B cell (primary cell): ENCODE measurements at regions not wholly inside any gene's neighbourhood (a gene's known extent, or its start where the extent isn't known, plus 50 kb on each side); places are given as distances from the start of the nearest gene placed in this dataset.

ENCODE experiments used
- ATAC-seq: fragments of 200-7000 bp; cut with Tn5 transposase; one replicate; pipeline ENCODE4 v1.10.0; 2021; ENCODE audit warnings: low read depth, mild to moderate bottlenecking, moderate number of reproducible peaks, moderate library complexity
- CTCF ChIA-PET: fragments of 350-600 bp; sonication (Branson Sonifier 250); formaldehyde crosslinking; loops from one replicate; lab custom pipeline; 2021; ENCODE audit warnings: antibody characterized with exemption, inconsistent platforms; lab: Charles Lee
- POLR2A ChIA-PET: fragments of 350-600 bp; sonication (Branson Sonifier 250); formaldehyde crosslinking; loops from one replicate; lab custom pipeline; 2021; ENCODE audit warnings: antibody characterized with exemption; lab: Charles Lee
- DNase-seq: peaks from one replicate; pipeline ENCODE4 v3.0.0; 2013
- H2AFZ ChIP-seq: 2 replicates; pipeline ENCODE4 v1.6.1; 2012; ENCODE audit warnings: mild to moderate bottlenecking, low read depth, low read length; ENCODE audit not compliant: insufficient read depth, poor library complexity, severe bottlenecking
- H3K27ac ChIP-seq, 2 donors: 1 replicate in 1 of 2; 2 replicates in 1 of 2; pipeline ENCODE4 v1.5.1; 2012 to 2013; ENCODE audit warnings: low read length in 2 of 2, mild to moderate bottlenecking in 2 of 2, moderate library complexity in 1 of 2
- H3K27me3 ChIP-seq, 4 experiments: fragments of 200-600 bp in 1 of 4; sonication (generic) in 1 of 4; replicated peaks in 1 of 4; 1 replicate in 2 of 4; 2 replicates in 2 of 4; pipeline versions ENCODE4 v1.6.1 to v1.7.0; 2013 to 2016; ENCODE audit warnings: low read length in 3 of 4, mild to moderate bottlenecking in 2 of 4, mixed read lengths in 1 of 4, moderate library complexity in 1 of 4; ENCODE audit not compliant: insufficient read depth in 4 of 4, control insufficient read depth in 3 of 4; ENCODE audit errors: control extremely low read depth in 1 of 4
- H3K36me3 ChIP-seq, 2 experiments: replicated peaks in 1 of 2; 1 replicate in 1 of 2; 2 replicates in 1 of 2; pipeline versions ENCODE4 v1.6.1 to v1.7.1; 2013; ENCODE audit warnings: low read length in 1 of 2; ENCODE audit not compliant: insufficient read depth in 2 of 2, control insufficient read depth in 1 of 2; ENCODE audit errors: control extremely low read depth in 1 of 2, extremely low read depth in 1 of 2
- H3K4me1 ChIP-seq, 2 donors: fragments of 200-600 bp in 1 of 2; sonication (generic) in 1 of 2; 1 replicate in 1 of 2; 2 replicates in 1 of 2; pipeline versions ENCODE4 v1.5.1 to v1.6.1; 2013 to 2017; ENCODE audit warnings: low read length in 2 of 2; ENCODE audit not compliant: control insufficient read depth in 2 of 2, insufficient read depth in 2 of 2
- H3K4me2 ChIP-seq: replicated peaks from 2 replicates; pipeline ENCODE3; 2012; ENCODE audit warnings: mild to moderate bottlenecking, low read depth, low read length; ENCODE audit not compliant: poor library complexity, severe bottlenecking
- H3K4me3 ChIP-seq, 5 experiments: fragments of 200-600 bp in 1 of 5; sonication (generic) in 1 of 5; 1 replicate in 3 of 5; 2 replicates in 2 of 5; pipeline versions ENCODE4 v1.5.1 to v1.7.0; 2011 to 2016; ENCODE audit warnings: low read length in 4 of 5, mild to moderate bottlenecking in 4 of 5, low read depth in 2 of 5, control low read depth in 1 of 5, moderate library complexity in 1 of 5; ENCODE audit not compliant: insufficient read depth in 1 of 5; ENCODE audit errors: control extremely low read depth in 1 of 5, extremely low read depth in 1 of 5
- H3K79me2 ChIP-seq: fragments of 200-600 bp; sonication (generic); one replicate; pipeline ENCODE4 v1.6.0; 2016; ENCODE audit warnings: low read length; ENCODE audit not compliant: control insufficient read depth, insufficient read depth
- H3K9ac ChIP-seq: fragments of 200-600 bp; sonication (generic); 2 replicates; pipeline ENCODE4 v1.6.1; 2017; ENCODE audit warnings: mild to moderate bottlenecking, low read length, moderate library complexity
- H3K9me3 ChIP-seq, 3 donors: one replicate each; pipeline versions ENCODE4 v1.6.1 to v1.7.1; 2013; ENCODE audit warnings: low read length in 2 of 3; ENCODE audit not compliant: control insufficient read depth in 2 of 3, insufficient read depth in 1 of 3; ENCODE audit errors: control extremely low read depth in 1 of 3
- H4K20me1 ChIP-seq: 2 replicates; pipeline ENCODE4 v1.6.0; 2012; ENCODE audit warnings: mild to moderate bottlenecking, low read length; ENCODE audit not compliant: insufficient read depth, control insufficient read depth, poor library complexity, severe bottlenecking
- H3K27ac Mint-ChIP-seq: one replicate; pipeline ENCODE4 v1.8.0; 2021; ENCODE audit warnings: mixed read lengths
- H3K27me3 Mint-ChIP-seq: one replicate; pipeline ENCODE4 v1.8.0; 2021; ENCODE audit warnings: mixed read lengths
- H3K4me1 Mint-ChIP-seq: one replicate; pipeline ENCODE4 v1.8.0; 2021; ENCODE audit warnings: mixed read lengths
- H3K4me3 Mint-ChIP-seq: one replicate; pipeline ENCODE4 v1.8.0; 2021; ENCODE audit warnings: mixed read lengths
- H3K9me3 Mint-ChIP-seq: one replicate; pipeline ENCODE4 v1.8.0; 2022; ENCODE audit warnings: mixed read lengths; ENCODE audit not compliant: insufficient read depth
- EZH2 ChIP-seq: IDR thresholded peaks from 2 replicates; pipeline ENCODE4 v1.6.1; 2012; ENCODE audit warnings: borderline replicate concordance, low read depth, mild to moderate bottlenecking, moderate library complexity, low read length; ENCODE audit not compliant: insufficient read depth, poor library complexity, severe bottlenecking
- WGBS: methylation state at CpG from one replicate; pipeline ENCODE4 v1.1.5; 2013; ENCODE audit warnings: missing lambda C conversion rate; ENCODE audit not compliant: insufficient coverage; 5-methylcytosine and 5-hydroxymethylcytosine counted together
- intact Hi-C: fragments of 100-400 bp; cut with micrococcal nuclease; formaldehyde crosslinking; loops from one replicate; pipeline ENCODE4 v1.10.0; 2022
- TF ChIP-seq, protein P1 (sequence below): fragments of 200-600 bp; IDR thresholded peaks from one replicate; pipeline ENCODE4 v1.8.0; 2022; ENCODE audit warnings: antibody characterized with exemption, mild to moderate bottlenecking

DNA sequence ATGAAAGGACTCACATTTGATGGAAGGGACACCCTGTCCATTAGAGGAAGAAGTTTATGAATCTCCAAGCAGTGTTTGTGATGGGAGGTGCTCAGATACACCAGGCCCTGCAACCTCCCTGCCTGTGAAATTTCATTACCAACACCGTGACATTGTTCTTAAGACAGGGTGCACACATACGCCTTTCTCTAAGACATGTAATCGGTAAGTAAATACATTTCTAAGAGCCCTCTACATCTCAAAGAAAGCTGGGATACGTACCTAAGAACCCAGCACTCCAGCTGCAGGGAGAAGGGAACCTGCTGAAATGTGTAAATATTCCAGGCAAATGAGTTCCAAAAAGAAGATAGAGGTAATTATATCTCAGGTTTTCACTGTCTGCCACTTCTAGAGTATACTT, 125.0 kb upstream of the APC start:
- POLR2A ChIA-PET: no interaction called here
- no peak for TF ChIP-seq EZH2
- TF ChIP-seq, protein P1, sequence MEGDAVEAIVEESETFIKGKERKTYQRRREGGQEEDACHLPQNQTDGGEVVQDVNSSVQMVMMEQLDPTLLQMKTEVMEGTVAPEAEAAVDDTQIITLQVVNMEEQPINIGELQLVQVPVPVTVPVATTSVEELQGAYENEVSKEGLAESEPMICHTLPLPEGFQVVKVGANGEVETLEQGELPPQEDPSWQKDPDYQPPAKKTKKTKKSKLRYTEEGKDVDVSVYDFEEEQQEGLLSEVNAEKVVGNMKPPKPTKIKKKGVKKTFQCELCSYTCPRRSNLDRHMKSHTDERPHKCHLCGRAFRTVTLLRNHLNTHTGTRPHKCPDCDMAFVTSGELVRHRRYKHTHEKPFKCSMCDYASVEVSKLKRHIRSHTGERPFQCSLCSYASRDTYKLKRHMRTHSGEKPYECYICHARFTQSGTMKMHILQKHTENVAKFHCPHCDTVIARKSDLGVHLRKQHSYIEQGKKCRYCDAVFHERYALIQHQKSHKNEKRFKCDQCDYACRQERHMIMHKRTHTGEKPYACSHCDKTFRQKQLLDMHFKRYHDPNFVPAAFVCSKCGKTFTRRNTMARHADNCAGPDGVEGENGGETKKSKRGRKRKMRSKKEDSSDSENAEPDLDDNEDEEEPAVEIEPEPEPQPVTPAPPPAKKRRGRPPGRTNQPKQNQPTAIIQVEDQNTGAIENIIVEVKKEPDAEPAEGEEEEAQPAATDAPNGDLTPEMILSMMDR: no peak
- no peaks in the 10 kb centered on the region for H3K36me3 ChIP-seq
- H3K27ac ChIP-seq: no peak overlapping the region
- intact Hi-C loops: no loop called here
- H3K27me3 ChIP-seq: peaks cover 0 to 10% (median 0%) of the 10 kb centered on the region in 4 experiments
- CTCF ChIA-PET: interaction anchor here (0.5 kb wide), 1 partner anchor 147 kb away, joined by 3 read pairs; no protein-coding TSS in a partner anchor
- no peak overlapping the region for H3K4me3 ChIP-seq
- no peak for ATAC-seq
- H3K4me1 ChIP-seq: no peaks in the 10 kb centered on the region
- WGBS: no CpG with 5 or more reads among the region's 4 CpGs
- no peaks in the 10 kb centered on the region for H3K9me3 Mint-ChIP-seq
- H3K27me3 Mint-ChIP-seq: no peaks in the 10 kb centered on the region
- H2AFZ ChIP-seq: no peak overlapping the region
- no peak overlapping the region for H3K4me2 ChIP-seq
- no peak overlapping the region for H3K27ac Mint-ChIP-seq
- H4K20me1 ChIP-seq: no peaks in the 10 kb centered on the region
- no peak for DNase-seq
- no peaks in the 10 kb centered on the region for H3K4me1 Mint-ChIP-seq
- H3K79me2 ChIP-seq: no peaks in the 10 kb centered on the region
- H3K9me3 ChIP-seq: no peaks in the 10 kb centered on the region
- H3K9ac ChIP-seq: no peak overlapping the region
- no peak overlapping the region for H3K4me3 Mint-ChIP-seq

DNA sequence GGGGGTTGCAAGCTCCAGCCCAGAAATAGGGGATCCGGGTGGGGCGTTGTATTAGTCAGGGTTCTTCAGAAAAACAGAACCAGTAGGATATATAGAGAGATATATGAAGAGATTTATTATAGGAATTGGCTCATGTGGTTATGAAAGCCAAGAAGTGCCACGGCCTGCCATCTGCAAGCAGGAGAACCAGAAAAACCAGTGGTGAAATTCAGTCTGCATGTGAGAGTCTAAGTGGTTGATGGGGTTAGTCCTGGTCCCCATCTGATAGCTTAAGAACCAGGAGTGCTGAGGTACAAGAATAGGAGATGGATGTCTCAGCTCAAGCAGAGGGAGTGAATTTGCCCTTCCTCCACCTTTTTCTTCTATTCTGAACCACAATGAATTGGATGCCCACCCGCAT, 123.4 kb upstream of the APC start:
- POLR2A ChIA-PET: no interaction called here
- H3K36me3 ChIP-seq: no peaks in the 10 kb centered on the region
- 93% methylated on average over 2 of the region's 4 CpGs for WGBS
- H3K4me3 ChIP-seq: no peak overlapping the region
- CTCF ChIA-PET: no interaction called here
- no peak overlapping the region for H2AFZ ChIP-seq
- H3K27ac Mint-ChIP-seq: no peak overlapping the region
- TF ChIP-seq, protein P1: no peak
- no peak for TF ChIP-seq EZH2
- intact Hi-C loops: no loop called here
- DNase-seq: no peak
- H3K27ac ChIP-seq: no peak overlapping the region
- no peaks in the 10 kb centered on the region for H3K4me1 Mint-ChIP-seq
- H3K4me1 ChIP-seq: no peaks in the 10 kb centered on the region
- H3K4me2 ChIP-seq: no peak overlapping the region
- H3K27me3 ChIP-seq: peaks cover 0 to 9% (median 0%) of the 10 kb centered on the region in 4 experiments
- no peaks in the 10 kb centered on the region for H3K27me3 Mint-ChIP-seq
- no peak overlapping the region for H3K4me3 Mint-ChIP-seq
- H3K9me3 ChIP-seq: no peaks in the 10 kb centered on the region
- no peak overlapping the region for H3K9ac ChIP-seq
- H3K9me3 Mint-ChIP-seq: no peaks in the 10 kb centered on the region
- no peaks in the 10 kb centered on the region for H4K20me1 ChIP-seq
- no peak for ATAC-seq
- no peaks in the 10 kb centered on the region for H3K79me2 ChIP-seq
